ENCODE measurements at regions not wholly inside any gene's neighbourhood (a gene's known extent, or its start where the extent isn't known, plus 50 kb on each side); places are given as distances from the start of the nearest gene placed in this dataset.

DNA sequence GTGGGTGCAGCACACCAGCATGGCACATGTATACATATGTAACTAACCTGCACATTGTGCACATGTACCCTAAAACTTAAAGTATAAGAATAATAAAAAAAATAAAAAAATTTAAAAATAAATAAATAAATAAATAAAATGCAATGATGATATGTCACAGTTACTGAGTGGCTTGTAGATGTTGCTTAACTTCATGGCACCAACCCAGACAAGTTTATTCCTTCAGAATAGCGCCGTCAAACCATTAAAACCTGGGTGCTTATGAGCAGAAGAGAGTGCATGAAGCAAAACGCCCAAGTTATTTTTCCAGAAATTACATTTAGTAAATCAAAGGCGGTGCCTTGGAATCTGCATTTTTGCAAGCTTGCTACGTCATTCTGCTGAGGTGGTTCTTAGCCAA, 417.9 kb downstream of the AEBP2 start:
- no peak overlapping the region for H3K4me3 ChIP-seq (ENCODE audit: low read depth, low read length)
- no peaks in the 10 kb centered on the region for H3K36me3 ChIP-seq (ENCODE audit: control insufficient read depth, insufficient read depth, low read length)
- H3K4me3 Mint-ChIP-seq (ENCODE audit: unreplicated experiment): no peak overlapping the region
- no peaks in the 10 kb centered on the region for H3K4me1 ChIP-seq
- intact Hi-C loops (cut with micrococcal nuclease; ENCODE audit: unreplicated experiment): no loop called here
- CTCF ChIA-PET: no interaction called here
- DNase-seq: no peak
- peaks cover 2% of the 10 kb centered on the region for H3K27me3 Mint-ChIP-seq (ENCODE audit: insufficient read depth, unreplicated experiment)
- H3K27me3 ChIP-seq (replicated peaks; ENCODE audit: control insufficient read depth, insufficient read depth, low read length): no peaks in the 10 kb centered on the region
- no peaks in the 10 kb centered on the region for H3K4me1 Mint-ChIP-seq (ENCODE audit: low read depth, unreplicated experiment)
- POLR2A ChIA-PET: no interaction called here
- no peaks in the 10 kb centered on the region for H3K9me3 ChIP-seq
- no TSS peak for BruUV-seq (replicated peaks)
- H3K9me3 Mint-ChIP-seq (ENCODE audit: unreplicated experiment): no peaks in the 10 kb centered on the region
- H3K27ac Mint-ChIP-seq (ENCODE audit: unreplicated experiment): no peak overlapping the region
- TF ChIP-seq, protein P1, sequence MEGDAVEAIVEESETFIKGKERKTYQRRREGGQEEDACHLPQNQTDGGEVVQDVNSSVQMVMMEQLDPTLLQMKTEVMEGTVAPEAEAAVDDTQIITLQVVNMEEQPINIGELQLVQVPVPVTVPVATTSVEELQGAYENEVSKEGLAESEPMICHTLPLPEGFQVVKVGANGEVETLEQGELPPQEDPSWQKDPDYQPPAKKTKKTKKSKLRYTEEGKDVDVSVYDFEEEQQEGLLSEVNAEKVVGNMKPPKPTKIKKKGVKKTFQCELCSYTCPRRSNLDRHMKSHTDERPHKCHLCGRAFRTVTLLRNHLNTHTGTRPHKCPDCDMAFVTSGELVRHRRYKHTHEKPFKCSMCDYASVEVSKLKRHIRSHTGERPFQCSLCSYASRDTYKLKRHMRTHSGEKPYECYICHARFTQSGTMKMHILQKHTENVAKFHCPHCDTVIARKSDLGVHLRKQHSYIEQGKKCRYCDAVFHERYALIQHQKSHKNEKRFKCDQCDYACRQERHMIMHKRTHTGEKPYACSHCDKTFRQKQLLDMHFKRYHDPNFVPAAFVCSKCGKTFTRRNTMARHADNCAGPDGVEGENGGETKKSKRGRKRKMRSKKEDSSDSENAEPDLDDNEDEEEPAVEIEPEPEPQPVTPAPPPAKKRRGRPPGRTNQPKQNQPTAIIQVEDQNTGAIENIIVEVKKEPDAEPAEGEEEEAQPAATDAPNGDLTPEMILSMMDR (IDR thresholded peaks at IDR 0.05; ENCODE audit: insufficient read depth in 1 of 2, low read depth in 1 of 2, low read length in 1 of 2, severe bottlenecking in 1 of 2, unreplicated experiment in 1 of 2): no peak
- H3K36me3 Mint-ChIP-seq (ENCODE audit: insufficient read depth, unreplicated experiment): no peaks in the 10 kb centered on the region

DNA sequence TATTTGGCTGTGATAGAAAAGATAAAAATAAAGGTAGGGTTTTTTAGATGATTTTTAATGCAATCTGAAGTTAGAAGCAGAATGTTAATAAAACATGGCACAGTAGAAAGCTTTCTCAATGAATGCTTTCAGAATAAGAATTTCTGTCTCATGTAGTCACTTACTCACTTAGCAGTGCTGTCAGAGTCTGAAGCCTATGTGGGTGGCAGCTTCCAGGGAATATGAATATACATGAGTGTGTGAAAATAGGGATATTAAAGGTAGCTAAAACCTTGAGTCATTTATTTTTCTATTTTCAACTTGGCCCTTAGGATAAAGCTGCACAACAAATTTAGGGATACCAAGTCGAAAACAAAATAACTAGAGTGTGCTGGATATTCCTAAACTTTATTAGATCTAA, 427.9 kb downstream of the AEBP2 start:
- TF ChIP-seq, protein P1 (IDR thresholded peaks at IDR 0.05; ENCODE audit: insufficient read depth in 1 of 2, low read depth in 1 of 2, low read length in 1 of 2, severe bottlenecking in 1 of 2, unreplicated experiment in 1 of 2): no peak

DNA sequence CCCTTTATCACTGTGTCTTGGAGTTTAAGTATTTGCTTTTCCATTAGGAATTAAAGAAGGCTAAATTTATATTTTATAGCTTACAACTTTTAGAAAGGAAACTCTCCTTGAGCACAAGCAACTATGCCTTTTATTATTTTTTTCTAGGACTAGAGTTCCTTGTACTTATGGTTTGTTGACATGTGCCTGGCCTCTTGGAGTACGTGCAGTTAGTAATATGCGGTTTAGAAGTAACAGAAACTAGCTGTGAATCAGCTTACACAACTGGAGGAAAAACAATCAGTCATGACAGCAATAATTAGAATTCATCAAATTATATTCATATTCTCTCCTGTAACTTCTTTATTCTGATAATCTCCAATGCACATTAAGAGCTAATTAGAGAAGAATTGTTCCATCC, 428.7 kb downstream of the AEBP2 start:
- TF ChIP-seq, protein P1 (IDR thresholded peaks at IDR 0.05; ENCODE audit: insufficient read depth in 1 of 2, low read depth in 1 of 2, low read length in 1 of 2, severe bottlenecking in 1 of 2, unreplicated experiment in 1 of 2): no peak
- Histone ChIP-seq H3K4me1 (no peaks in the 10 kb centered on the region), H3K36me3 (ENCODE audit: control insufficient read depth, insufficient read depth, low read length) (no peaks in the 10 kb centered on the region), H3K4me3 (ENCODE audit: low read depth, low read length) (no peak overlapping the region), H3K9me3 (no peaks in the 10 kb centered on the region), H3K27me3 (replicated peaks; ENCODE audit: control insufficient read depth, insufficient read depth, low read length) (no peaks in the 10 kb centered on the region; the same call in 1 of the 2 replicates)
- H3K4me1 Mint-ChIP-seq (ENCODE audit: low read depth, unreplicated experiment): no peaks in the 10 kb centered on the region
- no peaks in the 10 kb centered on the region for H3K9me3 Mint-ChIP-seq (ENCODE audit: unreplicated experiment)
- intact Hi-C loops (cut with micrococcal nuclease; ENCODE audit: unreplicated experiment): no loop called here
- no peaks in the 10 kb centered on the region for H3K36me3 Mint-ChIP-seq (ENCODE audit: insufficient read depth, unreplicated experiment)
- ChIA-PET POLR2A (no interaction called here), CTCF (no interaction called here)
- no peaks in the 10 kb centered on the region for H3K27me3 Mint-ChIP-seq (ENCODE audit: insufficient read depth, unreplicated experiment)
- H3K4me3 Mint-ChIP-seq (ENCODE audit: unreplicated experiment): no peak overlapping the region
- BruUV-seq (replicated peaks): no TSS peak
- DNase-seq: no peak
- no peak overlapping the region for H3K27ac Mint-ChIP-seq (ENCODE audit: unreplicated experiment)

More for the DNA sequence above, 427.9 kb downstream of the AEBP2 start:
- DNase-seq: no peak
- H3K27me3 ChIP-seq (replicated peaks; ENCODE audit: control insufficient read depth, insufficient read depth, low read length): no peaks in the 10 kb centered on the region; the same call in 1 of the 2 replicates
- intact Hi-C loops (cut with micrococcal nuclease; ENCODE audit: unreplicated experiment): no loop called here
- H3K36me3 ChIP-seq (ENCODE audit: control insufficient read depth, insufficient read depth, low read length): no peaks in the 10 kb centered on the region
- Mint-ChIP-seq H3K4me1 (ENCODE audit: low read depth, unreplicated experiment) (no peaks in the 10 kb centered on the region), H3K4me3 (ENCODE audit: unreplicated experiment) (no peak overlapping the region), H3K27me3 (ENCODE audit: insufficient read depth, unreplicated experiment) (no peaks in the 10 kb centered on the region), H3K27ac (ENCODE audit: unreplicated experiment) (no peak overlapping the region), H3K9me3 (ENCODE audit: unreplicated experiment) (no peaks in the 10 kb centered on the region), H3K36me3 (ENCODE audit: insufficient read depth, unreplicated experiment) (no peaks in the 10 kb centered on the region)
- no TSS peak for BruUV-seq (replicated peaks)
- H3K4me3 ChIP-seq (ENCODE audit: low read depth, low read length): no peak overlapping the region
- no peaks in the 10 kb centered on the region for H3K9me3 ChIP-seq
- no peaks in the 10 kb centered on the region for H3K4me1 ChIP-seq
- ChIA-PET CTCF (no interaction called here), POLR2A (no interaction called here)
